ENCODE measurements at regions not wholly inside any gene's neighbourhood (a gene's known extent, or its start where the extent isn't known, plus 50 kb on each side); places are given as distances from the start of the nearest gene placed in this dataset.

- H3K9ac ChIP-seq (ENCODE audit: insufficient read depth in 1 of 2, low read length in 2 of 2) = no peak overlapping the region
- no peak for DNase-seq
- H3K9me3 ChIP-seq (ENCODE audit: control insufficient read depth in 4 of 4, insufficient read depth in 3 of 4, low read length in 3 of 4) = peaks cover 0 to 2% (median 0%) of the 10 kb centered on the region in 4 donors
- peaks cover 0 to 4% (median 0%) of the 10 kb centered on the region in 5 donors for H3K4me1 ChIP-seq (ENCODE audit: control insufficient read depth in 5 of 5, insufficient read depth in 5 of 5, low read length in 5 of 5)
- H3K36me3 ChIP-seq (ENCODE audit: control insufficient read depth in 4 of 4, insufficient read depth in 4 of 4, low read length in 4 of 4) = no peaks in the 10 kb centered on the region
- 82 to 91% methylated on average over 2 of the region's 2 CpGs for WGBS, 2 donors
- H3K4me3 ChIP-seq = no peak overlapping the region
- no peaks in the 10 kb centered on the region for H3K27me3 ChIP-seq (ENCODE audit: control insufficient read depth in 3 of 3, insufficient read depth in 3 of 3, low read length in 2 of 3)
- no peak for ATAC-seq (ENCODE audit: insufficient read depth, low FRiP score)
- no peak overlapping the region for H3K27ac ChIP-seq (ENCODE audit: low read depth in 1 of 2, low read length in 1 of 2)
- TF ChIP-seq CTCF (IDR thresholded peaks at IDR 0.05; ENCODE audit: control extremely low read depth, extremely low read depth) = no peak
Measured at GRCh38 chr5:118193194-118193905, 795.0 kb downstream of the DTWD2 start.

- 76 to 77% methylated on average over 3 of the region's 3 CpGs for WGBS, 2 donors
- no peak for TF ChIP-seq CTCF (IDR thresholded peaks at IDR 0.05; ENCODE audit: control extremely low read depth, extremely low read depth)
- Histone ChIP-seq H3K27ac (ENCODE audit: low read depth in 1 of 2, low read length in 1 of 2) (no peak overlapping the region), H3K36me3 (ENCODE audit: control insufficient read depth in 4 of 4, insufficient read depth in 4 of 4, low read length in 4 of 4) (no peaks in the 10 kb centered on the region), H3K4me3 (no peak overlapping the region), H3K4me1 (ENCODE audit: control insufficient read depth in 5 of 5, insufficient read depth in 5 of 5, low read length in 5 of 5) (peaks cover 0 to 14% (median 0%) of the 10 kb centered on the region in 5 donors), H3K27me3 (ENCODE audit: control insufficient read depth in 3 of 3, insufficient read depth in 3 of 3, low read length in 2 of 3) (no peaks in the 10 kb centered on the region), H3K9me3 (ENCODE audit: control insufficient read depth in 4 of 4, insufficient read depth in 3 of 4, low read length in 3 of 4) (no peaks in the 10 kb centered on the region), H3K9ac (ENCODE audit: insufficient read depth in 1 of 2, low read length in 2 of 2) (no peak overlapping the region)
- no peak for ATAC-seq (ENCODE audit: insufficient read depth, low FRiP score)
- peak; percentile 31 to 86 (median 68) for DNase-seq
Measured at GRCh38 chr5:118185018-118185417, 803.3 kb downstream of the DTWD2 start.

GRCh38 chr5:118176146-118176545 is 812.2 kb downstream of the DTWD2 start:
- no peak overlapping the region for H3K4me3 ChIP-seq
- no peak overlapping the region for H3K9ac ChIP-seq (ENCODE audit: insufficient read depth in 1 of 2, low read length in 2 of 2)
- peaks cover 0 to 3% (median 0%) of the 10 kb centered on the region in 4 donors for H3K9me3 ChIP-seq (ENCODE audit: control insufficient read depth in 4 of 4, insufficient read depth in 3 of 4, low read length in 3 of 4)
- no peak for TF ChIP-seq CTCF (IDR thresholded peaks at IDR 0.05; ENCODE audit: control extremely low read depth, extremely low read depth)
- H3K36me3 ChIP-seq (ENCODE audit: control insufficient read depth in 4 of 4, insufficient read depth in 4 of 4, low read length in 4 of 4) = no peaks in the 10 kb centered on the region
- no peak for DNase-seq
- no peaks in the 10 kb centered on the region for H3K4me1 ChIP-seq (ENCODE audit: control insufficient read depth in 5 of 5, insufficient read depth in 5 of 5, low read length in 5 of 5)
- ATAC-seq (ENCODE audit: insufficient read depth, low FRiP score) = no peak
- no peak overlapping the region for H3K27ac ChIP-seq (ENCODE audit: low read depth in 1 of 2, low read length in 1 of 2)
- no peaks in the 10 kb centered on the region for H3K27me3 ChIP-seq (ENCODE audit: control insufficient read depth in 3 of 3, insufficient read depth in 3 of 3, low read length in 2 of 3)

- no peak for TF ChIP-seq CTCF (IDR thresholded peaks at IDR 0.05; ENCODE audit: control extremely low read depth, extremely low read depth)
- H3K27ac ChIP-seq (ENCODE audit: low read depth in 1 of 2, low read length in 1 of 2) = no peak overlapping the region
- peaks cover 0 to 3% (median 0%) of the 10 kb centered on the region in 4 donors for H3K9me3 ChIP-seq (ENCODE audit: control insufficient read depth in 4 of 4, insufficient read depth in 3 of 4, low read length in 3 of 4)
- 60 to 90% methylated on average over 3 of the region's 3 CpGs for WGBS, 2 donors
- no peaks in the 10 kb centered on the region for H3K27me3 ChIP-seq (ENCODE audit: control insufficient read depth in 3 of 3, insufficient read depth in 3 of 3, low read length in 2 of 3)
- no peak for DNase-seq
- H3K9ac ChIP-seq (ENCODE audit: insufficient read depth in 1 of 2, low read length in 2 of 2) = no peak overlapping the region
- no peak overlapping the region for H3K4me3 ChIP-seq
- no peaks in the 10 kb centered on the region for H3K4me1 ChIP-seq (ENCODE audit: control insufficient read depth in 5 of 5, insufficient read depth in 5 of 5, low read length in 5 of 5)
- no peaks in the 10 kb centered on the region for H3K36me3 ChIP-seq (ENCODE audit: control insufficient read depth in 4 of 4, insufficient read depth in 4 of 4, low read length in 4 of 4)
- ATAC-seq (ENCODE audit: insufficient read depth, low FRiP score) = no peak
Measured at GRCh38 chr5:118174671-118175070, 813.7 kb downstream of the DTWD2 start.
